B cell (primary cell): ENCODE measurements at regions not wholly inside any gene's neighbourhood (a gene's known extent, or its start where the extent isn't known, plus 50 kb on each side); places are given as distances from the start of the nearest gene placed in this dataset.
"Not testable (repeated sequence)": the region's sequence is repeated elsewhere in the genome, so short reads cannot be mapped to it uniquely, and the experiment has no call there.

Experiments
- ATAC-seq: fragments of 200-7000 bp; cut with Tn5 transposase; one replicate; pipeline ENCODE4 v1.10.0; 2021; ENCODE audit warnings: low read depth, mild to moderate bottlenecking, moderate number of reproducible peaks, moderate library complexity
- CTCF ChIA-PET: fragments of 350-600 bp; sonication (Branson Sonifier 250); formaldehyde crosslinking; loops from one replicate; lab custom pipeline; 2021; ENCODE audit warnings: antibody characterized with exemption, inconsistent platforms; lab: Charles Lee
- POLR2A ChIA-PET: fragments of 350-600 bp; sonication (Branson Sonifier 250); formaldehyde crosslinking; loops from one replicate; lab custom pipeline; 2021; ENCODE audit warnings: antibody characterized with exemption; lab: Charles Lee
- DNase-seq: peaks from one replicate; pipeline ENCODE4 v3.0.0; 2013
- H2AFZ ChIP-seq: 2 replicates; pipeline ENCODE4 v1.6.1; 2012; ENCODE audit warnings: mild to moderate bottlenecking, low read depth, low read length; ENCODE audit not compliant: insufficient read depth, poor library complexity, severe bottlenecking
- H3K27ac ChIP-seq, 2 donors: 1 replicate in 1 of 2; 2 replicates in 1 of 2; pipeline ENCODE4 v1.5.1; 2012 to 2013; ENCODE audit warnings: low read length in 2 of 2, mild to moderate bottlenecking in 2 of 2, moderate library complexity in 1 of 2
- H3K27me3 ChIP-seq, 4 experiments: fragments of 200-600 bp in 1 of 4; sonication (generic) in 1 of 4; replicated peaks in 1 of 4; 1 replicate in 2 of 4; 2 replicates in 2 of 4; pipeline versions ENCODE4 v1.6.1 to v1.7.0; 2013 to 2016; ENCODE audit warnings: low read length in 3 of 4, mild to moderate bottlenecking in 2 of 4, mixed read lengths in 1 of 4, moderate library complexity in 1 of 4; ENCODE audit not compliant: insufficient read depth in 4 of 4, control insufficient read depth in 3 of 4; ENCODE audit errors: control extremely low read depth in 1 of 4
- H3K36me3 ChIP-seq, 2 experiments: replicated peaks in 1 of 2; 1 replicate in 1 of 2; 2 replicates in 1 of 2; pipeline versions ENCODE4 v1.6.1 to v1.7.1; 2013; ENCODE audit warnings: low read length in 1 of 2; ENCODE audit not compliant: insufficient read depth in 2 of 2, control insufficient read depth in 1 of 2; ENCODE audit errors: control extremely low read depth in 1 of 2, extremely low read depth in 1 of 2
- H3K4me1 ChIP-seq, 2 donors: fragments of 200-600 bp in 1 of 2; sonication (generic) in 1 of 2; 1 replicate in 1 of 2; 2 replicates in 1 of 2; pipeline versions ENCODE4 v1.5.1 to v1.6.1; 2013 to 2017; ENCODE audit warnings: low read length in 2 of 2; ENCODE audit not compliant: control insufficient read depth in 2 of 2, insufficient read depth in 2 of 2
- H3K4me2 ChIP-seq: replicated peaks from 2 replicates; pipeline ENCODE3; 2012; ENCODE audit warnings: mild to moderate bottlenecking, low read depth, low read length; ENCODE audit not compliant: poor library complexity, severe bottlenecking
- H3K4me3 ChIP-seq, 5 experiments: fragments of 200-600 bp in 1 of 5; sonication (generic) in 1 of 5; 1 replicate in 3 of 5; 2 replicates in 2 of 5; pipeline versions ENCODE4 v1.5.1 to v1.7.0; 2011 to 2016; ENCODE audit warnings: low read length in 4 of 5, mild to moderate bottlenecking in 4 of 5, low read depth in 2 of 5, control low read depth in 1 of 5, moderate library complexity in 1 of 5; ENCODE audit not compliant: insufficient read depth in 1 of 5; ENCODE audit errors: control extremely low read depth in 1 of 5, extremely low read depth in 1 of 5
- H3K79me2 ChIP-seq: fragments of 200-600 bp; sonication (generic); one replicate; pipeline ENCODE4 v1.6.0; 2016; ENCODE audit warnings: low read length; ENCODE audit not compliant: control insufficient read depth, insufficient read depth
- H3K9ac ChIP-seq: fragments of 200-600 bp; sonication (generic); 2 replicates; pipeline ENCODE4 v1.6.1; 2017; ENCODE audit warnings: mild to moderate bottlenecking, low read length, moderate library complexity
- H3K9me3 ChIP-seq, 3 donors: one replicate each; pipeline versions ENCODE4 v1.6.1 to v1.7.1; 2013; ENCODE audit warnings: low read length in 2 of 3; ENCODE audit not compliant: control insufficient read depth in 2 of 3, insufficient read depth in 1 of 3; ENCODE audit errors: control extremely low read depth in 1 of 3
- H4K20me1 ChIP-seq: 2 replicates; pipeline ENCODE4 v1.6.0; 2012; ENCODE audit warnings: mild to moderate bottlenecking, low read length; ENCODE audit not compliant: insufficient read depth, control insufficient read depth, poor library complexity, severe bottlenecking
- H3K27ac Mint-ChIP-seq: one replicate; pipeline ENCODE4 v1.8.0; 2021; ENCODE audit warnings: mixed read lengths
- H3K27me3 Mint-ChIP-seq: one replicate; pipeline ENCODE4 v1.8.0; 2021; ENCODE audit warnings: mixed read lengths
- H3K4me1 Mint-ChIP-seq: one replicate; pipeline ENCODE4 v1.8.0; 2021; ENCODE audit warnings: mixed read lengths
- H3K4me3 Mint-ChIP-seq: one replicate; pipeline ENCODE4 v1.8.0; 2021; ENCODE audit warnings: mixed read lengths
- H3K9me3 Mint-ChIP-seq: one replicate; pipeline ENCODE4 v1.8.0; 2022; ENCODE audit warnings: mixed read lengths; ENCODE audit not compliant: insufficient read depth
- EZH2 ChIP-seq: IDR thresholded peaks from 2 replicates; pipeline ENCODE4 v1.6.1; 2012; ENCODE audit warnings: borderline replicate concordance, low read depth, mild to moderate bottlenecking, moderate library complexity, low read length; ENCODE audit not compliant: insufficient read depth, poor library complexity, severe bottlenecking
- WGBS: methylation state at CpG from one replicate; pipeline ENCODE4 v1.1.5; 2013; ENCODE audit warnings: missing lambda C conversion rate; ENCODE audit not compliant: insufficient coverage; 5-methylcytosine and 5-hydroxymethylcytosine counted together
- intact Hi-C: fragments of 100-400 bp; cut with micrococcal nuclease; formaldehyde crosslinking; loops from one replicate; pipeline ENCODE4 v1.10.0; 2022
- TF ChIP-seq, protein P1 (sequence below): fragments of 200-600 bp; IDR thresholded peaks from one replicate; pipeline ENCODE4 v1.8.0; 2022; ENCODE audit warnings: antibody characterized with exemption, mild to moderate bottlenecking

DNA sequence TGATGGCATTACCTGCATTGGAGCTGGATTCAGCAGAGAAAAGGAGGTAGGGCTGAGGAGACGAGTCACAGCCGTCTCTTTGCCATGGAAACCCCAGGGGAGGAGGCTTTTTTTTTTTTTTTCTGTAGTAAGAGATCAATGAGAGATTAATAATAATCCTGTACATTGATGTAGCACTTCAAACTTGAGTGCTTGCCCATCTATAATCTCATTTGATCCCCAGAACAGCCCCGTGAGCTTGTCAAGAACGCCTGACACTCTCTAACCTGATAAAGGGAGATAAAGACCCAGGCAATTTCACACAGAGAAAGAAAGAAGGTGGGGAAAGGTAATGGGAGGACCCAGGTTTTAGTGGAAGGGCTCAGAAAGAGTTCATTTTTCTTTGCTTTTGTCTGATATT lies 195.2 kb upstream of the FOXK1 start:
- H3K9me3 ChIP-seq = peaks cover 0 to 23% (median 5%) of the 10 kb centered on the region in 3 donors
- DNase-seq (no peak), ATAC-seq (no peak)
- H3K4me2 ChIP-seq = no peak overlapping the region
- peaks cover 0 to 3% (median 0%) of the 10 kb centered on the region in 4 experiments for H3K27me3 ChIP-seq
- no CpG with 5 or more reads among the region's 4 CpGs for WGBS
- TF ChIP-seq, protein P1, sequence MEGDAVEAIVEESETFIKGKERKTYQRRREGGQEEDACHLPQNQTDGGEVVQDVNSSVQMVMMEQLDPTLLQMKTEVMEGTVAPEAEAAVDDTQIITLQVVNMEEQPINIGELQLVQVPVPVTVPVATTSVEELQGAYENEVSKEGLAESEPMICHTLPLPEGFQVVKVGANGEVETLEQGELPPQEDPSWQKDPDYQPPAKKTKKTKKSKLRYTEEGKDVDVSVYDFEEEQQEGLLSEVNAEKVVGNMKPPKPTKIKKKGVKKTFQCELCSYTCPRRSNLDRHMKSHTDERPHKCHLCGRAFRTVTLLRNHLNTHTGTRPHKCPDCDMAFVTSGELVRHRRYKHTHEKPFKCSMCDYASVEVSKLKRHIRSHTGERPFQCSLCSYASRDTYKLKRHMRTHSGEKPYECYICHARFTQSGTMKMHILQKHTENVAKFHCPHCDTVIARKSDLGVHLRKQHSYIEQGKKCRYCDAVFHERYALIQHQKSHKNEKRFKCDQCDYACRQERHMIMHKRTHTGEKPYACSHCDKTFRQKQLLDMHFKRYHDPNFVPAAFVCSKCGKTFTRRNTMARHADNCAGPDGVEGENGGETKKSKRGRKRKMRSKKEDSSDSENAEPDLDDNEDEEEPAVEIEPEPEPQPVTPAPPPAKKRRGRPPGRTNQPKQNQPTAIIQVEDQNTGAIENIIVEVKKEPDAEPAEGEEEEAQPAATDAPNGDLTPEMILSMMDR = no peak
- no peak for TF ChIP-seq EZH2
- H2AFZ ChIP-seq = no peak overlapping the region
- H3K9ac ChIP-seq = no peak overlapping the region
- no peaks in the 10 kb centered on the region for H3K4me1 Mint-ChIP-seq
- intact Hi-C loops = no loop called here
- peaks cover 7% of the 10 kb centered on the region for H3K27me3 Mint-ChIP-seq
- H4K20me1 ChIP-seq = no peaks in the 10 kb centered on the region
- H3K9me3 Mint-ChIP-seq = no peaks in the 10 kb centered on the region
- H3K27ac ChIP-seq = no peak overlapping the region
- no peaks in the 10 kb centered on the region for H3K4me1 ChIP-seq
- H3K36me3 ChIP-seq = no peaks in the 10 kb centered on the region
- H3K4me3 Mint-ChIP-seq = no peak overlapping the region
- ChIA-PET CTCF (interaction anchor here (0.7 kb wide), 2 partner anchors 11 to 203 kb away, joined by 3 read pairs; no protein-coding TSS in a partner anchor), POLR2A (no interaction called here)
- H3K4me3 ChIP-seq = no peak overlapping the region
- no peaks in the 10 kb centered on the region for H3K79me2 ChIP-seq
- H3K27ac Mint-ChIP-seq = no peak overlapping the region

DNA sequence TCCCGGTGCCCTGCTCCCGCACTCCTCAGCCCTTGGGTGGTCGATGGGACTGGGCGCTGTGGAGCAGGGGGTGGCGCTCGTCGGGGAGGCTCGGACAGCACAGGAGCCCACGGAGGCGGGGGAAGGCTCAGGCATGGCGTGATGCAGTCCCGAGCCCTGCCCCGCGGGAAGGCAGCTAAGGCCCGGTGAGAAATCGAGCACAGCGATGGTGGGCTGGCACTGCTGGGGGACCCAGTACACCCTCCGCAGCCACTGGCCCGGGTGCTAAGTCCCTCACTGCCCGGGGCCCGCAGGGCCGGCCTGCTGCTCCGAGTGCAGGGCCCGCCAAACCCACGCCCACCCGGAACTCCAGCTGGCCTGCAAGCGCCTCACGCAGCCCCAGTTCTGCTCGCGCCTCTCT lies 185.2 kb upstream of the FOXK1 start:
- H3K27me3 Mint-ChIP-seq, H3K4me2 ChIP-seq, POLR2A ChIA-PET, H3K4me1 Mint-ChIP-seq, H4K20me1 ChIP-seq, intact Hi-C loops, H3K4me3 ChIP-seq, DNase-seq, H3K27ac Mint-ChIP-seq, H3K9me3 Mint-ChIP-seq, ATAC-seq, H3K36me3 ChIP-seq, CTCF ChIA-PET, H3K27me3 ChIP-seq, H3K4me3 Mint-ChIP-seq, H3K9ac ChIP-seq, H3K79me2 ChIP-seq, H2AFZ ChIP-seq, H3K4me1 ChIP-seq, H3K27ac ChIP-seq: not testable (repeated sequence)
- H3K9me3 ChIP-seq = peaks cover 0 to 29% (median 6%) of the 10 kb centered on the region in 3 donors
- WGBS = 94% methylated on average over 21 of the region's 30 CpGs
